Endodermal cell (in vitro differentiated cells): ENCODE measurements at regions not wholly inside any gene's neighbourhood (a gene's known extent, or its start where the extent isn't known, plus 50 kb on each side); places are given as distances from the start of the nearest gene placed in this dataset.

Experiments
- DNase-seq: peaks from one replicate; pipeline ENCODE4 v3.0.0-alpha.2; 2017
- H3K27ac ChIP-seq: 2 replicates; pipeline ENCODE4 v1.5.1; 2013; ENCODE audit warnings: mild to moderate bottlenecking, low read depth, low read length, moderate library complexity
- H3K27me3 ChIP-seq: 2 replicates; pipeline ENCODE4 v1.6.1; 2013; ENCODE audit warnings: mild to moderate bottlenecking, low read length, moderate library complexity; ENCODE audit not compliant: insufficient read depth, control insufficient read depth, poor library complexity, severe bottlenecking
- H3K36me3 ChIP-seq: 2 replicates; pipeline ENCODE4 v1.7.0; 2013; ENCODE audit warnings: mild to moderate bottlenecking, low read length, moderate library complexity; ENCODE audit not compliant: control insufficient read depth, insufficient read depth
- H3K4me1 ChIP-seq: one replicate; pipeline ENCODE4 v1.7.0; 2013; ENCODE audit warnings: low read length; ENCODE audit not compliant: control insufficient read depth, insufficient read depth
- H3K4me3 ChIP-seq: 2 replicates; pipeline ENCODE4 v1.5.1; 2013; ENCODE audit warnings: mild to moderate bottlenecking, low read length, moderate library complexity
- H3K9ac ChIP-seq: 2 replicates; pipeline ENCODE4 v1.6.1; 2013; ENCODE audit warnings: mild to moderate bottlenecking, low read length, moderate library complexity; ENCODE audit not compliant: poor library complexity, severe bottlenecking; ENCODE audit errors: extremely low read depth
- H3K9me3 ChIP-seq: 2 replicates; pipeline ENCODE4 v1.6.1; 2013; ENCODE audit warnings: mild to moderate bottlenecking, low read length, moderate library complexity; ENCODE audit not compliant: control insufficient read depth
- H3K27ac Mint-ChIP-seq: 2 replicates; pipeline ENCODE4 v1.8.0; 2020; ENCODE audit warnings: mixed read lengths
- H3K27me3 Mint-ChIP-seq: 2 replicates; pipeline ENCODE4 v1.8.0; 2021; ENCODE audit warnings: mild to moderate bottlenecking, mixed read lengths; ENCODE audit not compliant: insufficient read depth
- H3K36me3 Mint-ChIP-seq: 2 replicates; pipeline ENCODE4 v1.8.0; 2020; ENCODE audit warnings: low read depth, mixed read lengths
- H3K4me1 Mint-ChIP-seq: 2 replicates; pipeline ENCODE4 v1.8.0; 2020; ENCODE audit warnings: mixed read lengths
- H3K4me3 Mint-ChIP-seq: 2 replicates; pipeline ENCODE4 v1.8.0; 2020; ENCODE audit warnings: mild to moderate bottlenecking, moderate library complexity, mixed read lengths
- H3K9me3 Mint-ChIP-seq: 2 replicates; pipeline ENCODE4 v1.8.0; 2020; ENCODE audit warnings: mild to moderate bottlenecking, mixed read lengths
- WGBS, 2 experiments: methylation state at CpG; one replicate each; pipeline versions ENCODE4 v1.1.5 to v1.1.7; 2013; ENCODE audit warnings: missing lambda C conversion rate in 2 of 2, mixed read lengths in 1 of 2; ENCODE audit not compliant: insufficient coverage in 1 of 2, insufficient read length in 1 of 2; 5-methylcytosine and 5-hydroxymethylcytosine counted together
- TF ChIP-seq, protein P1 (sequence below): fragments of 200-600 bp; sonication (generic); conservative IDR thresholded peaks from 2 replicates; pipeline ENCODE4 v1.5.0; 2021; ENCODE audit warnings: antibody characterized with exemption, mild to moderate bottlenecking

DNA sequence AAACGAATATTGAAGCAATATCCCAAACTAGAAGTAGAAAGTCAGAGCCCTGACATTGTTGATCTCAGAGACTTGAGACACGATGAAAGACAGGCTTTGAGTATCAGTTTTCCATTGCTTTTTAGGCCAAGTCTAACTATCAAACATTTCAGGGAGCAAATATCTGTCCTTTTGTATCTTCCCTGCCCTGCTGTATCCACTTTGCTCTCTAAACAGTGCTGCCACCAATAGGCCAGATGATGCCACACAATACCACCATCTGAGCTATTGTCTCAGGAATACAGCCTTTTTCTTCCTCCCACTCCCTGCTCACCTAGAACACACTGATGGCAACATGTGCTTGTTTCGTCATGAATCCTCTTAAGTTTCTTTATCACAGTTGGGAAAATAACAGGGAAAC, 62.6 kb upstream of the SPAG17 start:
- no peaks in the 10 kb centered on the region for H3K36me3 Mint-ChIP-seq
- no peaks in the 10 kb centered on the region for H3K9me3 Mint-ChIP-seq
- H3K4me3 Mint-ChIP-seq = no peak overlapping the region
- Histone ChIP-seq H3K27ac (no peak overlapping the region), H3K36me3 (no peaks in the 10 kb centered on the region), H3K9ac (no peak overlapping the region), H3K4me1 (no peaks in the 10 kb centered on the region), H3K4me3 (no peak overlapping the region), H3K9me3 (no peaks in the 10 kb centered on the region), H3K27me3 (no peaks in the 10 kb centered on the region)
- peak; percentile 61 for DNase-seq
- peaks cover 10% of the 10 kb centered on the region for H3K4me1 Mint-ChIP-seq
- WGBS, 2 experiments = 79 to 87% methylated on average over 2 to 3 of the region's 3 CpGs
- TF ChIP-seq, protein P1, sequence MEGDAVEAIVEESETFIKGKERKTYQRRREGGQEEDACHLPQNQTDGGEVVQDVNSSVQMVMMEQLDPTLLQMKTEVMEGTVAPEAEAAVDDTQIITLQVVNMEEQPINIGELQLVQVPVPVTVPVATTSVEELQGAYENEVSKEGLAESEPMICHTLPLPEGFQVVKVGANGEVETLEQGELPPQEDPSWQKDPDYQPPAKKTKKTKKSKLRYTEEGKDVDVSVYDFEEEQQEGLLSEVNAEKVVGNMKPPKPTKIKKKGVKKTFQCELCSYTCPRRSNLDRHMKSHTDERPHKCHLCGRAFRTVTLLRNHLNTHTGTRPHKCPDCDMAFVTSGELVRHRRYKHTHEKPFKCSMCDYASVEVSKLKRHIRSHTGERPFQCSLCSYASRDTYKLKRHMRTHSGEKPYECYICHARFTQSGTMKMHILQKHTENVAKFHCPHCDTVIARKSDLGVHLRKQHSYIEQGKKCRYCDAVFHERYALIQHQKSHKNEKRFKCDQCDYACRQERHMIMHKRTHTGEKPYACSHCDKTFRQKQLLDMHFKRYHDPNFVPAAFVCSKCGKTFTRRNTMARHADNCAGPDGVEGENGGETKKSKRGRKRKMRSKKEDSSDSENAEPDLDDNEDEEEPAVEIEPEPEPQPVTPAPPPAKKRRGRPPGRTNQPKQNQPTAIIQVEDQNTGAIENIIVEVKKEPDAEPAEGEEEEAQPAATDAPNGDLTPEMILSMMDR = peak; percentile 73
- H3K27ac Mint-ChIP-seq = no peak overlapping the region
- no peaks in the 10 kb centered on the region for H3K27me3 Mint-ChIP-seq

DNA sequence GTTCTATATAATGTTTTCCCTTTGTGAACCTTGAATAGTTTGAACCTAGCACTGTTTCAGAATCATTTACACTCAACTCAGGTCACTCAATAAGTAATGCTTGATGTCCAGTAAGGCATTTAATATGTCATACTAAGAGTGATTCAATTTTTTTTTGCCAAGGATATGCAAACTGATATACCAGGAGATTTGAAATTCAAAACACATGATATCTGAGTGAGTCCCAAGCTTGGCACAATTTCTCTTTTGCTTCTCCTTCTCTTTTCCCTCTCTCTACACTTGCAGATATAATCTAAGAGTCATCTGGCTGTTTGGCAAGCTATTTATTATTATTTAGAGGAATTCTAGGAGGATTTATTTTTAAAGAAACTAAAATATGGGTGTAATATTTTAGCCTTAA, 61.6 kb upstream of the SPAG17 start:
- Mint-ChIP-seq H3K27ac (no peak overlapping the region), H3K36me3 (no peaks in the 10 kb centered on the region), H3K4me1 (peaks cover 10% of the 10 kb centered on the region), H3K27me3 (no peaks in the 10 kb centered on the region), H3K9me3 (no peaks in the 10 kb centered on the region), H3K4me3 (no peak overlapping the region)
- Histone ChIP-seq H3K27ac (no peak overlapping the region), H3K27me3 (no peaks in the 10 kb centered on the region), H3K9ac (no peak overlapping the region), H3K9me3 (no peaks in the 10 kb centered on the region), H3K36me3 (no peaks in the 10 kb centered on the region), H3K4me3 (no peak overlapping the region), H3K4me1 (no peaks in the 10 kb centered on the region)
- TF ChIP-seq, protein P1 = no peak
- DNase-seq = no peak

DNA sequence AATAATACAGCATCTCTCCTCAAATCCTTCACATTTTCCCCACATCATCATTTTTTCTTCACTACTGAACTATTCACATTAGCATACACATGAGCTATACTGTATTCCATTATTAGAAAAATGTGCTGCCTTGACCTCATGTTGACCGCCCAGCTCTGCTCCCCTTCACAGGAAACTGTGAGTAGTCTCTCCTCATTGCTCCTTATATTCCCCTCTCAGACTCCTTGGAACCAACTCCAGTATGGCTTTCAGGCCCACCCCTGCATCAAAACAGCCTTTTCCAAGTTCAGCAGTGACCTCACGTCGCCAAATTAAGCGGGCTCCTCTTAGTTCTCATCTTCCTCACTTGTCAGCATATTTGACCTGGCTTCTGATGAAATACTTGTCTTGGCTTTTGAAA, 59.2 kb upstream of the SPAG17 start:
- Mint-ChIP-seq H3K4me1 (no peaks in the 10 kb centered on the region), H3K27me3 (no peaks in the 10 kb centered on the region), H3K36me3 (peaks cover 2% of the 10 kb centered on the region), H3K9me3 (peaks cover 11% of the 10 kb centered on the region), H3K4me3 (no peak overlapping the region), H3K27ac (no peak overlapping the region)
- no peak overlapping the region for H3K27ac ChIP-seq
- H3K9me3 ChIP-seq = peaks cover 6% of the 10 kb centered on the region
- H3K36me3 ChIP-seq = no peaks in the 10 kb centered on the region
- H3K4me1 ChIP-seq = no peaks in the 10 kb centered on the region
- no peak overlapping the region for H3K9ac ChIP-seq
- WGBS, 2 experiments = 62 to 65% methylated on average over 3 of the region's 4 CpGs
- H3K4me3 ChIP-seq = no peak overlapping the region
- H3K27me3 ChIP-seq = no peaks in the 10 kb centered on the region
- TF ChIP-seq, protein P1 = no peak
- no peak for DNase-seq
